ENCODE measurements at regions not wholly inside any gene's neighbourhood (a gene's known extent, or its start where the extent isn't known, plus 50 kb on each side); places are given as distances from the start of the nearest gene placed in this dataset.
"Not testable (repeated sequence)": the region's sequence is repeated elsewhere in the genome, so short reads cannot be mapped to it uniquely, and the experiment has no call there.

DNA sequence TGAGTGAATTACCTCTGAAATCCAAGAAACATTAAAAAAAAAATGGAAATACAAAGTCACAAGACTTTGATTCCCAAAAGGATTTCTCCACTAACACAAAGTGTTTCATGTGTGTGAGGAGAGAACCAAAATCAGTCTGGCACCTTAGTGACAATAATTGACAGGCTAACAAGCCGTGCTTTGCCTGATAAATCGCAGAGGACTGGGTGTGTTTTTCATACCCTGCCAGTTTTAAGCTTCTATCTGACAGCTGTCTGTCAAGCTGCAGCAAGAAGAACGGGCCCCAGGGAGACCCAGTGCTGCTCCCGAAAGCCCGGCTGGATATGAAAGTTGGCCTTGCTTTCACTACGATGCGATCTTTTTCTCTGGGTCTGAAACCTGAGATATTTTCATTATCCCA is 101.6 kb upstream of the KCNK2 start:
- no peak for DNase-seq

DNA sequence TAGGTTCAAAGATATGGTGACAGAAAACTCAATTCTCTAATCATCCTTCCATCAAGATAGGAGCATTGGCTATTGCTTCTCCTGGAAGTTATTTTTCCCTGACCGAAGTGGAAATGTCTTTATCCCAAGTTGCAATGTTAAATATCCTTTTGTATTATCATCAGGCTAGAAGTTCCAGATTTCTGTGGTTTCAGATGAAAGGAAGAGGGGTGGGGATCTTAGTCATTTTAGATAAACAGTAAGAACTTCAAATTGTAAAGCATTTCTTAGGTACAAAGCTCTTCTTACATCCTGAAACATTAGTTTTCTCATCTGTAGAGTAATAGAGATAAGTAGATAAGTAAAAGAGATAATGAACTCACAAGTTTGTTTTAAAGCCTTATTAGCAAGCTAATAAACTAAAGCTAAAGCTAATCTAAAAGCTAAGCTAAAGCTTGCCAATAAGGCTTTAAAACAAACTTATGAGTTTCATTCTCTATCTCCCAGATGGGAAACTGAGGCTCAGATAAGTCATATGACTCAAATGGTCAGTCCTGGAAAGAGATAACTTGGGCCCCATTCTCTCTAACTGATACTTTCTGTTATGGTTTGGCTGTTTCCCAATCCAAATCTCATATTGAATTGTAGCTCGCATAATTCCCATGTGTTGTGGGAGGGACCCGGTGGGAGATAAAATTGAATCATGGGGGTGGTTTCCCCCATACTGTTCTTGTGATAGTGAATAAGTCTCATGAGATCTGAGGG is 99.2 kb upstream of the KCNK2 start:
- DNase-seq, result no peak

DNA sequence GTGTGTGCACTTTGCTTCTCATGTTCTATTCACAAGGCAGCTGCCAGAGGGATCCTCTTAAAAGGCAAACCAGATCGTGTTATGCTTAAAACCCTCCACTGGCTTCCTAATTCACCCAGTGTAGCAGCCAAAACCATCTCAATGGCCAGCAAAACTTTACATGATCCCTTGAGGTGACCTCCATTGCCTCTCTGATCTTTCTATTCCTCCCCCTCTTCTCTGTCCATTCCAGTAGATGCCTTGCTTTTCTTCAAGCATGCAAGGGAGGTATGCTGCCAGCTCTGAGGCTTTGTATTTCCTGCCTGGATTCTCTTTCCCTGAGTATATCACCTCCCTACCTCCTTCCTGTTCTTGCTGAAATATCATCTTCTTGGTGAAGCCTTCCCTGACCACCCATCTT is 93.2 kb upstream of the KCNK2 start:
- no peak for DNase-seq

DNA sequence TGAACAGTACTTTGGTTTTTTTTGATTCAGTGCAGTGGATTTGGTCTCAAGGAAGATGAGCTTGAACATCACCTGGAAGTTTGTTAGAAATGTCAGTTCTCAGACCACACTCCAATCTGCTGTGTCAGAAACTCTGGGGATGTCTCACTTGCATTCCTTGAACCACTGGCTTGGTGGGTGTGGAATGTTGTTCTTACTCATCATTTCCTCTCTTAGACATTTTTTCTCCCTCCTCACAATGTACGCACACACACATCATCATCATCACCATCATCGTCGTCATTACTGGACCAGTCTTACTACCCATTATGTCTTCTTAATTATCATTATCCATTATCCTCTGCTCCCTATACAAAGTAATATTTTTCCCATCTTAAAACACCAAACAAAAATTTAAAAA is 91.9 kb upstream of the KCNK2 start:
- DNase-seq, result no peak

DNA sequence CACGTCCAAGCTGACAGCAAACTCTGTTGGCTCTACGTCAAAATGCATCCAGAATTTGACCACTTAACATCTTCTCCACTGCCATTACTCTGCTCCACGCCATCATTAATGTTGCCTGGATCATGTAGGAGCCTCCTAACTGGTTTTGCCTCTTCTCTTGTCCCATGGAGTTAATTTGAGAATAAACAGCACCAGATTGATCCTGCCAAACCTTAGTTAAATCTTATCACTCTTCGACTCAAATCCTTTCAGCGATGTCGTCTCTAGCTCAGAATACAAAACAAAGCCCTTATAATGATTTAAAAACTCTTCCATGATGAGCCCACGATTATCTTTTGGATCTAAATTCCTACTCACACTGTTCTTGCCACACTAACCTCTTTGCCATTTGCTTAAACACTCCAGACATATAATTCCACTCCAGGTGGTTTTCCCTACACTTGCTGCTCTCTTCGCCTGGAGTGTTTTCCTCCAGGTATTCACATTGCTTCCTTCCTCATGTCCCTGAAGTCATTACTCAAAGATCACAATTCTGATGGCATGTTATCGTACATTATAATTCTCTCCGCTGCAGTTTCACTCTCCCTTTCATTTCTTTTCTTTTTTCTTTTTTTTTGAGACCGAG is 90.7 kb upstream of the KCNK2 start:
- DNase-seq, result no peak

DNA sequence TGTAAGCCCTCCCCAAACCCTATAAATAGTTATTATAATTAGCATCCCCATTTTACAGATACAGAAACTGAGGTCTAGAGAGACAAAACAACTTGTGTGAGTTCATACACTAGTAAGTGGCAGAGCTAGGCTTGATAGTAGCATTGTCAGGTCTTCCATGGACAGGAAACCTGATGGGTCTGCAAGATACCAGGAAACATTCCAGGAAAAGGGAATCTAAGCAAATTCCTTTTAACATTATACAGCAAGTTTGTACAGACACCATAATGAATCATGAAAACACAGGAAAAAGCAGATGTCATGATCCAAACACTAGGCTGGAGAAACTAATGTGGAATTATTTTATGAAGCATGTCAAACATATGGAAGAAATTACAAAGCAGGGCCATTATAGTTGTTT is 89.1 kb upstream of the KCNK2 start:
- no peak for DNase-seq

DNA sequence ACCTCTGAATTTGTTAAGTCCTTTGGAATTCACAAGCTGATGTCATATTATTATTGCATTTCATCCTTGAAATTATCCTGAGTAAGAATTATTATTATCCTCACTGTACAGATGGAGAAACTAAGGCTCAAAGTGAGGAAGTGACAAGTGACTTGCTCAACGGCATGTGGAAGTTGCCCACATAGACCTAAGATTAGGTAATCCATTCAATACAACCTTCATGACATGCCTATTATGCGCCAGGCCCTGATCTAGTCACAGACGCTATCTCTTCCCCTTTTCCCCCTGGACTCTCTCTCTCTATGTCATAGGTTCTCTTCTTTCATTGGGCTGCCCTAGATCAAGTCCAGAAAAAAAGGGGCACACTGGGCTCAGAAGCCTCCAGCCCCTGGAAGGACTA is 84.9 kb upstream of the KCNK2 start:
- DNase-seq, result no peak

DNA sequence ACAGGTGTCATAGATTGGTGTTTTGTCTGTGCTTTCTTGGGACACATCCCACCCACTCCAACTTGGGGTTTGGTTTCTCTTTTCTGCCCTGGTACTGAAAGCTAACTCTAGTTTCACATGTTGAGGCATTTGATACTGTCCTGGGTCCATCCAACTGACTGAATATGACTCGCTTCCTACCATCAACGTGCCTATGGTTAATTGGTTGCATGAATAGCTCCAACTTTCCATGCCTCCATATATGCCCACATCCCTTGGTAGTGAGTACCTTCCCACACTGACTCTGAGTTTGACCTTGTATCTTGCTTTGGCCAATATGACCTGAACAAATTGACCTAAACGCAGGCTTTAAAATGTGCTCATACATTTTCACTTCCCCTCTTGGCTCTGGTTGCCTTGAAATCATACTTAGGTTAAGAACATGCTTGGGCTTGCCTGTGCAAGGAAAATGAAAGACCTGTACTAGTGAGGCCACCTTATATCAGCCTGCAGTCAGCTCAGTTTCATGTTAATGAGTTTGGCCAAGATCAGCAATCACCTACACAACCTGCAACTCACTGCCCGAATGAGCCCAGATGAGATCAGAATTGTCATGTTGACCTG is 81.0 kb upstream of the KCNK2 start:
- DNase-seq, result no peak

DNA sequence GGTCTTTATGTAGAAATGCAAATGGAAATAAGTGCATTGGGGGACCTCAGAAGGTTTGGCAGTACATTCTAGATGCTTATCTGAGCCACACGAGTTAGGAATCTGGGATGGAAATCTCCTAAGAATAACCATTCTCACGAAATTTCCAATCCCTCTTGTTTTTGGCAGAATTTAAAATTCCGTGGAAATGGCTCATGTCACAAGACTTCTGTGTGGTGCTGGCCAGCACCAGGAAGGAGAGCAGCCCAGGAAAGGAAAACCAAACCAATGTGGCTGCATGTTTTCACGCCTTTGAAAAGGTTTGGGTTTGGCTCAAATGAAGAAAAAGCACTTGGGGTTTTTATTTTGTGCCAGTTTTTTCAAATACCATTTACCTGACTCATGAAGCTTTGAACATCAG is 80.1 kb upstream of the KCNK2 start:
- no peak for DNase-seq

DNA sequence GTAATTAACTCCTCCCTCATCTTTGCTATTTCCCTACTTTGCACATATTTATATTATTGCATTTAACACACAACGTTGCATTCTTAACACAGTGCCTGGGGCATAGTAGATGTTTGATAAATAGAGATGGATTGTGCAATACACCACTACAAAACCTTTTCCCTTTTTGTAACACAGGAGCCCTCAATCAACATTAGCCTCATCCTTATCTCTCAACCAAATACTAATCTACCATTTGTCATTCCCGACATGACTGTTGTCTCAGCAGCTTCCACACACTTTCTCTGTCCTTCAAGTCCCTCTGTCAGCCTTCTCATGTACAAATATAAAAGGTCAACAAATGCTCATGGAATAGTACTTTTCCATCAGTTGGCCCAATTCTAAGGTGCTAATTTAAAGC is 78.9 kb upstream of the KCNK2 start:
- no peak for DNase-seq

DNA sequence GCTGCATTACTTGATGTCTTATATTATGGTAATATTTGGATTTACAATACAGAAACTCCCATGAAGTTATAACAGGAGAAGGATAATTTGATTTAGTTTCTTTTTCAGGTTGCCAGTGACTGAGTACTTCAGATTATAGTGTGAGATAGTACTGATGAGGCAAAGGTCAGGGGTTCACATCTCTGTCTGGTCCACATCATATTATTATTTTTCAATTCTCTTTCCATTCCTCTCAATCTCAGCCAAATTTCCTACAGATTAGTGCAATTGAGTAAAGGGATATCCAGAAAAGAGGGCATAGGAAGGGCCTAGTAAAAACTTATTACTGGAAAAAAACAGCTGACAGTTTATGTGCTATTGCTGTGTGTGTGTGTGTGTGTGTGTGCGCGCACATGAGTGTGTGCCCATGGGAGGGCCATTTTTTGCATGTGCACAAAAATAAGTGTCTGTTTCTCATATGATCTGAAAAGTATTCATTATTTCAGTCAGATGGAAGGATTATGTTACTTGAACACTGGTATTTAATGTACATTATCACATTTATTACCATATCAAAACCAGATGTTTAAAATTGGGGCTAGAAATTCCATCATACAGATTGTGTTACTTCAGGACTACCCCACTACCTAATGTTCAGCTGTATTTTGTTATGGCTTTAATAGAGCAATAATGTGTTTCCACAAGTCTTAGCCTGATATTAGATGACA is 78.3 kb upstream of the KCNK2 start:
- DNase-seq, result no peak

DNA sequence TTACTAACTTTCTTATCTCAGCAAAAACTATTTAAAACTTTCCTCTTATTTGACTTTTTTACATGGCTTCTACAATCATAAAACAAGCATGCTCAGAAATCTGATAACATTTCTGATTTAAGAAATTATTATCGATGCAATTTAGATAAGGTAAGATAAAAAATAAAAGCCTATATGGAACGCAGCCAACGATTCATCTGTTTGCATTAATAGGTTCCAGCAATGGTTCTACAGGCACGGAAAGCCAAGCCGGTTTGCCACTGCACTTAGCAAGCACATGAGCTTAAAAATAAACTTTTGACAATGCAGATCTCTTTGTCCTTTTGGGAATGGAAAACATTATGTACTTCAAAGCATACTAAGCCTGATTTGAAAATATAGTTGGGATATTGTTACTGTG is 77.5 kb upstream of the KCNK2 start:
- DNase-seq, result no peak

DNA sequence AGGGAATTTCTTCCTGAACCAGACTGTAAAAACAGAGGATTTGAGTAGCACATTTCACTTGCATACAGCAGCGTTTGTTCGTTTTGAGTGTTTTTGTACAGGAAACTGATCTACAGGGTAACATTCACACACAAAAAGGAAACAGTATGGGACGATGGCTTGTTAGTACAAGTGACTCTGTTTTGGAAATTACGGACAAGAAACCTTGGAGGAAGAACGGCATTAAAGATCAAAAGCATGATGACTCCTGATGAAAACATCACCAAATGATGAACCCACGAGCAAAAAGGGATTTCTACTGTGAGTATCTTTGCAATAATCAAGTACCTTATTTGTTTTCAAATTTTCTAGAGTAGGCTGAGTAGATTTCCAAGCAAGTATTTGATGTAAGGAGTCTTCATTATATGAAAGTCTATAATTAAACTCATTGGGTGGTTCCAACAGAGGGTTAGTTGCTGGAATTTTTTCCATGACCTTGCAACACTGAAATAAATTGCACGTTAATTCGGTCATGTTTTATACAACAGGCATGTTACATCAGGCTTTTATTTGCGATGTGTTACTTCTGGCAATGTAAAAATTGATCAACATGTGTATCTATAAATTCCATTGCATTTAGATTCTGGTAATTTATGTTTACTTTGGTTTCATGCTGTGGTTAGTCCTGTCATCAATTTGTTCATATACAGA is 76.7 kb upstream of the KCNK2 start:
- DNase-seq, result no peak

DNA sequence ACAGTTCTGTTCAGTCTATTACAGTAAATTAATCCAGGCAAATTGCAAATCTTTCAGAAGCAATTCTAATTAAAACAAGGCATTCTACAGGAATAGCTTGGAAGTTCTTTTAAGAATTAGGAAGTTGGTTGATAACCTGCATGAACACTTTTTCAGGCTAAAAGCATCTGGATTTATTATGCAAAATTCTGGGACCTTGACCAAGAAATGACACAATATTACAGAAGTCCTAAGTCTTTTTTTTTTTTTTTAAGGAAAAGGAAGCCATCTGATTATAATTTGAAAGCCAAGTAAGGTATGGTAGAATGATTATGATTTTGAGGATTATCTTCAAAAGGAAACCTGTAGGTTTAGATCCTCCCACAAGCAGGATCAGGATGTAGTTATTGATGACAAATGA is 74.7 kb upstream of the KCNK2 start:
- DNase-seq, result no peak

DNA sequence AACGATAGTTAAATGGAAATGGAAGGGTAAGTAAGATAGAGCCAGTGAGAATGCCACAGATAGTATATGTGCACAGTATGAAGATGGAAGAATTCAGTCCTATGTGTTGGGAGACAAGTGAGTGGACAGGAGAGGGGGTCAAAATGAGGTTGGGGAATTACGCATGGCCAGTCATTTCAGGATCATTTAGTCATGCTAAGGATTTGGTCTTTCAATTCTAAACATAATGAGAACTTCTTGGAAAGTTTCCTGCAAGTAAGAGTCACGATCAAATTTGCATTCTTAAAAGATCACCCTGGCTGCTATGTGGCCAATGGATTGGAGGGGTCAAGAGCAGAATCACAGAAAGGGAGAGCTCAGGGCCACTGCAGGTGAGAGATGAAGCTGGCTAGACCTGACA is 64.0 kb upstream of the KCNK2 start:
- no peak for DNase-seq

DNA sequence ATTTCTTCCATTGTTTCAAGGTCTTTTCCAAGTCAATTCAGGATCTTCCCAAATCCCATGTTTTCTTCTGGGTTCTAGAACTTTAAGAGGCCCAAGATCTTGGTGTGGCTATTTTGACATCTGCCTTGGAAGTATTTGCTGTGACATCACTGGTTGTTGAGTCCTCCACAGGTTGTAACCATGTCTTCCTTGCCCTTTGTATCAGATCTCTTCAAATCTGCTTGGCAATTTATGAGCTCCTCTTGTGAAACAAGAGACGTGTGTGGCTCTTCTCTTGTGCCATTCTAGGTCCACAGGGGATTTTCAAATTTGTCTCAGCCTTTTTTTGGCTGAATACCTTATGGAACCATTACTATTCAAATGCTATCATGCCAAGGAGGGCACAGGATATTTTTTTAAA is 60.3 kb upstream of the KCNK2 start:
- DNase-seq, result no peak

DNA sequence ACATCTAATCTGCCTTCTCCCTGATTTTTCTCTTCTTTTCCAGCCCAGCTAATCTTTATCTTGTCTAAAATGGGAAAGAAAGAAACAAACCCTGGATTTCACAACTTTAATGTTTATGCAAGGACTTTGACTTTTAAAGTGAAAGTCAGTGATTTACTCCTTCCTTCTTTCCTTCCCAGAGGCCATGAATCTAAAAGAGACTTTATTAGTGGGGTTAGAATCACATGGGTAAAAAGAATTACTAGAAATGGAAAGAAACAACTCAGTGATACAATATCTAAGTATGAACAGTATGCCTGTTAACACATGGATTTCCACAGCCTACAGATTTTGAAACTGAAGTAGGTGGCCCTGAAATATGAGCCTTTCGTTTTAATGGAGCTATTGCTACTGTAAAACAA is 59.8 kb upstream of the KCNK2 start:
- peak; percentile 5 to 18 for DNase-seq

DNA sequence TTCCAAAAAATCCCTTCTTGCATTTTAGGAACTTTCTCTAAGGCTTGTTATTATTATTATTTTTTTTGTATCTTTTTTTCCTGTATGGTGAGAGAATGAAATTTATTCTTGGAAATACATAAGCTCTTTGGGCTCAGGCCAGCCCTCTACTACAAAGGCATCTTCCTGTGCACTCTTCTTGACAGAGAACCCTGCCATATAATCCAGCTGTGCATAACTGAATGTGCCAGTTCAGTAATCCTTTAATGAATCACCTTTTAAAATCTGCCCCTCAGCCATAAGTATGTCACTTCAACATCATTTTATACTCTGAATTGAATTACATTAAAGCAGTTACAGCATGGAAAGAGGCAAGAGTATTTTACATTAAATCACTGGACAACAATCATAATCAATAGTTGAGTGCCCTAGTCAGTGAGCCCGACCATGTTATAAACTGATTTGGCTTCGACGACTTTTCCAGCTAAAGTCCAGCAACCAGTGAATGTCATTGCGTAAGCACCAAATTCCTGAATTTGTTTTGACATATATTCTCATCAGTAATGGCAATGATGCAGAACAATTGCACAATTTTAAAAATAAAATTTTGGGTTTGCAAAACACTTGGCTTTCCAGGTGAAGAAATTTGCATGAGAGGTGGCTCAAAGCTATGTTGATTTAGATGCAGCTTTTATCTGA is 59.2 kb upstream of the KCNK2 start:
- peak; percentile 13 to 24 for DNase-seq

DNA sequence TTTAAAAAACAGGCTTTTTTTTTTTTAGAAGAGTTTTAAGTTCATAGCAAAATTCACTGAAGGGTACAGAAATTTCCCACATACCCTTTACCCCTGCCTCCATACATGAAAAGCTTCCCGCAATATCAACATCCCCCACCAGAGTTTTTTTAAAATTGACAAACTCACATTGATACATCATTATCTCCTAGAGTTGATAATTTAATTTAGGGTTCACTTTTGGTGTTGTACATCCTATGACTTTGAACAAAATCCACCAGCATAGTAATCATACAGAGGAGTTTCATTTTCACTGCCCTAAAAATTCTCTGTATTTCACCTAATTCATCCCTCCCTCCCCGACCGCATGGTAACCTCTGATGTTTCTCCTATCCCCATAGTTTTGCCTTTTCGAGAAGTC is 53.6 kb upstream of the KCNK2 start:
- DNase-seq, result no peak

DNA sequence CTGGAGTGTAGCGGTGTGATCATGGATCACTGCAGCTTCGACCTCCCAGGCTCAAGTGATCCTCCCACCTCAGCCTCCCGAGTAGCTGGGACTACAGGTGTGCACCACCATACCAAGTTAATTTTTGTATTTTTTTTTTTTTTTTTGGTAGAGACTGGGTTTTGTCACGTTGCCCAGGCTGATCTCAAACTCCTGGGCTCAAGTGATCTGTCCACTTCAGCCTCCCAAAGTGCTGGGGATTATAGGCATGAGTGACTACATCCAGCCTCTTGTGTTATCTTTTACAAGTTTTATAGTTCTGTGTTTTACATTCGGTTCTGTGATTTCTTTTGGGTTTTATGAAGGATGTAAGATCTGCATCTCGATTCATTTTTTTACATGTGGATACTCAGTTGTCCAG is 52.0 kb upstream of the KCNK2 start:
- not testable (repeated sequence) for DNase-seq

DNA sequence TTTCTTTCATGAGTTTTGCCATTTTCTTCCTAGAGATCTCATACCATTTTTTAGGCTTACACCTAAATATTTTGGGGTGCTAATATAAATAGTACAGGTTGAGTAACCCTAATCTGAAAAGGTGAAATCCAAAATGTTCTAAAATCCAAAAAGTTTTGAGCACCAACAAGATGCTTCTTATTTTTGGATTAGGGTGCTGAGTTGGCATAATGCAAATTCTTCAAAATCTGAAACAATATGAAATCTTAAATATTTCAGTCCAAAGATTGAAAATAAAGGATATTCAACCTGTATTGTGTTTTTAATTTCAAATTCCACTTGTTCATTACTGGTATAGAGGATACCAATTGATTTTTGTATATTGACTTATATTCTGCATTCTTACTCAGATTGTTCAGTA is 51.1 kb upstream of the KCNK2 start:
- no peak for DNase-seq
